Upper lobe of left lung (tissue), 4 donors: ENCODE measurements at regions not wholly inside any gene's neighbourhood (a gene's known extent, or its start where the extent isn't known, plus 50 kb on each side); places are given as distances from the start of the nearest gene placed in this dataset.

Experiments
- POLR2A ChIP-seq, 4 donors: fragments of 450-650 bp; IDR thresholded peaks; one replicate each; pipeline ENCODE4 v1.5.1; 2016 to 2017; ENCODE audit warnings: antibody characterized with exemption in 4 of 4, mild to moderate bottlenecking in 2 of 4
- TF ChIP-seq, protein P1 (sequence below), 6 experiments: fragments of 450-650 bp in 4 of 6; fragments of 200-600 bp in 2 of 6; sonication (generic) in 2 of 6; IDR thresholded peaks; one replicate each; pipeline ENCODE4 v1.5.1; 2016 to 2019; ENCODE audit warnings: antibody characterized with exemption in 6 of 6

DNA sequence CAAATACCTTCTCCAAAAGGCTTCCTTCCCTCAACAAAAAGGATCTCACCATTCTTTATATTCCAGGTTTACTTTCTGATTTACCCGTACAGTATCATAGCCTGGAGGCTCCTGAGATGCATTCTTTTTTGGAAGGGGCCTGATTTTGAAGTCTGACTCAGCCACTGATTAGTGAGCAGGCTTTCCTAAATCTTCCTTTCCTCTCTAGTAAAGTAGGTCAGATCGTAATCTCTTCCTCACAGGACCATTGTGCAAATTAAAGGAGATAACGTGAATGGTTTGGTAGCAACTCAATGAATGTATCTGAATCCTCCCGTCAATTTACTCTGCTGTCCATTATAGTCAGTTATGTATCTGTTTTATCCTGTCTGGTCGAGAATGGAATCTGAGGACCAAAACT, 227.7 kb upstream of the ANO5 start:
- TF ChIP-seq, protein P1, sequence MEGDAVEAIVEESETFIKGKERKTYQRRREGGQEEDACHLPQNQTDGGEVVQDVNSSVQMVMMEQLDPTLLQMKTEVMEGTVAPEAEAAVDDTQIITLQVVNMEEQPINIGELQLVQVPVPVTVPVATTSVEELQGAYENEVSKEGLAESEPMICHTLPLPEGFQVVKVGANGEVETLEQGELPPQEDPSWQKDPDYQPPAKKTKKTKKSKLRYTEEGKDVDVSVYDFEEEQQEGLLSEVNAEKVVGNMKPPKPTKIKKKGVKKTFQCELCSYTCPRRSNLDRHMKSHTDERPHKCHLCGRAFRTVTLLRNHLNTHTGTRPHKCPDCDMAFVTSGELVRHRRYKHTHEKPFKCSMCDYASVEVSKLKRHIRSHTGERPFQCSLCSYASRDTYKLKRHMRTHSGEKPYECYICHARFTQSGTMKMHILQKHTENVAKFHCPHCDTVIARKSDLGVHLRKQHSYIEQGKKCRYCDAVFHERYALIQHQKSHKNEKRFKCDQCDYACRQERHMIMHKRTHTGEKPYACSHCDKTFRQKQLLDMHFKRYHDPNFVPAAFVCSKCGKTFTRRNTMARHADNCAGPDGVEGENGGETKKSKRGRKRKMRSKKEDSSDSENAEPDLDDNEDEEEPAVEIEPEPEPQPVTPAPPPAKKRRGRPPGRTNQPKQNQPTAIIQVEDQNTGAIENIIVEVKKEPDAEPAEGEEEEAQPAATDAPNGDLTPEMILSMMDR (IDR thresholded peaks at IDR 0.05): no peak
- TF ChIP-seq POLR2A (IDR thresholded peaks at IDR 0.05): no peak
